HG02870 (cell line): ENCODE measurements at regions not wholly inside any gene's neighbourhood (a gene's known extent, or its start where the extent isn't known, plus 50 kb on each side); places are given as distances from the start of the nearest gene placed in this dataset.
A peak's percentile ranks its signal among the peaks of the same experiment; 100 is the strongest.
"Not testable (repeated sequence)": the region's sequence is repeated elsewhere in the genome, so short reads cannot be mapped to it uniquely, and the experiment has no call there.

Source experiments
- ATAC-seq: cut with Tn5 transposase; IDR thresholded peaks from one replicate; pipeline ENCODE4 v1.9.1; 2021; ENCODE audit warnings: mild to moderate bottlenecking, moderate library complexity; ENCODE audit not compliant: unreplicated experiment

DNA sequence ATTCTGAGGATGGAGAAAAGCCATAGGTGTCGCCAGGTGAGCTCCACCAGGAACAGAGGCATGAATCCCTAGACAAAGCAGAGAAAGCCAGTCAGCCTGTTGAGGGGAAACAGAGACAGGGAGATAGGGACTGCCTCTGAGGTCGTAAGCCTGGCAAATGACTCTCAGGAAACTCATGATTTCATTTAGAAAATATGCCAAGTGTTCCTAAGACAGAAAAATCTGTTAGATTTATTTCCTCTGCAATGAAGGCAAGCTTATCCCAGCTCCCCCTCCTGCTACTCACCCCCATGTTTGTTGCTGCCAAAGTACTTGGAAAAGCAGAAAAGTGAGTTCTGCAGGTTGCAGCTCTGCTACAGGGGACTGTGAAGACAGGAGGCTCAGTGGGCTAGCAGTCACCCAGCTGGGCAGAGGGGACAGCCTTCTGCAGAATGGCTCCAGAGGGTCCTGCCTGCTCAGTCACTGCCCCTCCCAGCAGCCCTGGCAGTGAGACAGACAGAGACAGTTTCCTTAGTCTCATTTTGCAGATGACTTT, 184.3 kb downstream of the ADRA2A start:
- no peak for ATAC-seq

DNA sequence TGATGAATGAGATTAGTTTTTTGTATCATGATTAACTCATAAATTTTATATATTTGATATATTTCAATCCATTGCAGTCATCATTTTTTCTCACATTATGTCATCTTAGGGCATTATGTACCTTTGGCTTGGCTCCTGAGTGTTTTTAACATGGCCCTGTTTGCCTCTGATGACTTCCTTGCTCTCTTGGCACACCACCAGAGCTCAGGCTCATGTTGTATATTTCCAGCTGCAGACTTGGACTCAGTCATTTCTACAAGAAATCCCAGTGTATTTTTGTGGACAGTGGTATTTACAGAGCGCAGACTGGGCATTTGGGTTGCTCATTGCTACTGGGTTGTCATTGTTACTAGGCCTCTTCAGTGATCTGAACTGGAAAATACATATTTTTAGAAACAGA, 188.5 kb downstream of the ADRA2A start:
- ATAC-seq: no peak

DNA sequence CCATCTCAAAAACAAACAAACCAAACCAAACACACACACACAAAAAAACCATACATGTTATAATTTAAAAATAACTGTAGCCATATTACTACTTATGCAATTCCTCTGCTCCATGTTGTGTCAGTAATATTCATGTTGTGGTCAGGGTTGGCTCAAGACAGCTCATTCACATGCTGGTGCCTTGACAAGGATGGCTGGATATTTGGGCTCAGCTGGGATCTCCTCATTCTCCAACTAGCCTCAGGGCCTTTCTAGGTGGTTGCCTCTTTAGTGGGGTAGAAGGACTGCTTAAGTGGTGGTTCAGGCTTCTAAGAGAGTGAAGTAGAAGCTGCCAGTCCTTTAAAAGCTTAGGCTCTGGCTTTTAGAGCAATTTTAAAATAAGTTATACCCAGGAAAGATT, 189.3 kb downstream of the ADRA2A start:
- no peak for ATAC-seq

DNA sequence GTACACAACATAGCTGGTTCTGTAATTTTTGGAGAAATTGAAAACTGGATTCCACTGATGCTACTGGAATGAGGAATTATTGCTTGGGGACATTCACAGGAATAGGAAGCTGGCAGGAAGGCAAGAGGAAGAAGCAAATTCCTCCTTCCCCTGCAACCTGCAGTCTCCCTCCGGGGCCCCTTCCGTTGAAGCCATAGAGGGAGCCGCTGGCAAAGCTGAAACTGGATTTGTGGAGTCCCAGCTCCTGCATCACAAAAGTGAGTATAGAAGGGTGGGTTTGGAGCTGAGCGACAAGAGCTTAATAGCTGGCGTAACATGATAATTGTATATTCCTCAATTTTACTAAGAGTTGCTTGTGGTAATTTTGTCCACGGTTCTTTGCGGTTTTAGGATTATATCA, 190.8 kb downstream of the ADRA2A start:
- no peak for ATAC-seq

DNA sequence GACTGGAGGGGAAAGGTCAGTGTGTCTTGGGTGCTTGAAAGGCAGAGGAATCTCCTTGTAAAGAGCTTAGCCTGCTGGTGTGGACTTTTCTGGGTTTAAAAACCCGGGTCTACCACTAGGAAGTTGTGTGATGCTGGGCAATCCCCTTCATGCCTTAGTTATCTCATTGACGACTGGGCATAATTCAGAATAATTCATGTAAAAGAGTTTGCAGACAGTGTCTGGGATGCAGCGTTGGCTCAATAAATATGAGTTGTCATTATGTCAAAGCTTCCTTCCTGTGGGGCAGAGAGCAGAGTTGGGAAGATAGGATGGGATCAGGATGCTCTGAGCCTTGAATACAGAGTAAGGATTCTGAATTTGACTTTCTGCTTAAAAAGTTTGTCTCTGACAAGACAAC, 196.4 kb downstream of the ADRA2A start:
- ATAC-seq: no peak

DNA sequence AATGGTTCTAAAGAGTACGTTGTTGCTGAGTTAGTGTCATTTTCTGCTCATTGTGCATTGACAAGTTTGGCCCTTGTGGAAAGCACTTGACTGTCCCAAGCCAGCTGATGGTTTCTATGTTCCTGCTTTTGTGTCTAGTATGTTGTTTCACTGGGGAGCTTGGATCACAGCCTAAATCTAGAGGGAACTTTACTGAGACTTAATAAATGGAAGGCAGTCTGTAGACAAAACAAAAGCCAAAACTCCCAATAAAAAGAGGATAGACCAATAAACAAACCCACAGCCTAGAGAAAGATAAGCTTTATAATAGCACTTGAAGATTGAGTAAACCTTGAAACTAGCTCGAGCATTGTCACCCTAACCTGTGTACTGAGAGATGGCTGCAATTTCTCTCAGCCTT, 196.8 kb downstream of the ADRA2A start:
- no peak for ATAC-seq

DNA sequence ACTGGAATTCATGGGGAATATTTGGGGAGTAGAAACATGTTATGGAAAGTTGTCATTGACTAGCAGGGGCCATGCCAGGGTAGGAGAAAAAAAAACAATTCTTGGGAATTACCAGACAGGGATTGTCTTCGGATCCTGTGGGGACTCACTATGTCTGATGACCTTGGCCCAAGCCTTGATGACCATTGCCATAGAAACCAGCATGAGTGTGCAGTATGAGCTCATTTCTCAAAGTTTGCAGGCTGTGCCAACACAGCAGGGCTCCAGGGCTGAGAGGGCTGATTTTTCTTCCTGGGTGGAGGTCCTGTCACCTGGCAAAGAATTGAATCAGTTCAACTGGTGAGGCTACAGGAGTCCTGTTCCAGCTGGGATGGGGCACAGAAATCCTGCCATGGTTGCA, 198.3 kb downstream of the ADRA2A start:
- ATAC-seq: no peak

DNA sequence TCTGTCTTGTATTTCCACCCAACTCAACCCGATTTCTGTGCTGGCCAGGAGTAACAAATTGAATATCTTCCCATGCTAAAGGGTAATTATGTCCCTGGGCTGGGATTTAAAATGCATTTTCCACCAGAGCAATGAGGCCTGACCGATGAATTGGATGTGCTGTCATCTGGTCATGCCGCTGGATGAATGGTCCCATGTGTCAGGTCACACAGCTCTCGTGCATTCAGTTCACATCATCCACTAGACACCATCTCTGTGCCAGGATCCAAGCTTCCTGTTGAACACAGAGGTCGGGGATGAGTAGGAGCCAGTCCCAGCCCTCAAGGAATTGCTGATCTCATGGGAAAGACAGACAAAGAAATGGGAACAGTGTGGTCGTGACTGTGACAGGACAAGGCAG, 200.8 kb downstream of the ADRA2A start:
- ATAC-seq: no peak

DNA sequence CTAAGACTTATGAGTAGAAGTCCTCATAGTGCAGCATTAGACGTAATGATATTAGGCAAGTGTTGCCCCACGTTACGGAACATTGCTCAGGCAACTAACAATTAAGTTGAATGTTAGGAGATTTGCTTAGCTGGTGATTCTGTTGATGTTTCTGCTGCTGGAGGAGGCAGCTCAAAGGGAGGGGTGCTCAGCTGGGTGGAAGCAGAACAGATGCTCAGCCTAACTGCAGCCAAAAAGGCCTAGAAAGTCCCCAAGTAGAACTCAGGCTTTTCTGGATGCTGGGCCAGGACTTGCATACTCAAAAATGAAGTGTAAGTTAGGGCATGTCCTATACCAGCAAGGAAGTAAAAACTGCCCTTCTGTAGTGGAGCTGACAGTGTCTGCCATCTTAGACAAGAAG, 201.4 kb downstream of the ADRA2A start:
- no peak for ATAC-seq

DNA sequence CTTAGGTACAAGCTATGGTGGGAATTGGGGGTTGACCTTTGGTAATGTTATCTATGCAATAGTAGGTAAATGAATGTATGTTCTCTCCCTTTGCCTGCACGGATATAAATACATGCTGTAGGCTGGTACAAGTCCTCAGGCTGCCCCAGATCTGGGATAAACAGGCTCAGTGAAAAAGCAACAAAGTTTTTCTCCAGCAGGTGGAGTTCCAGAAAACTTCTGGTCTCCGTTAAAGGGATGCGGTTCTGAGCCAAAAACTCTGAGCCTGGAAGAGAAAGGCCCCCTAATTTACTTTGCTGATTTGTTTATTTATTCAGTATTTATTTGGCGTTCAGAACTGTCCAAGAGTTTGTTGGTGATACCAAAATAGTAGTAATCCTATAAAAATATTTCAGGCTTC, 204.7 kb downstream of the ADRA2A start:
- ATAC-seq: no peak

DNA sequence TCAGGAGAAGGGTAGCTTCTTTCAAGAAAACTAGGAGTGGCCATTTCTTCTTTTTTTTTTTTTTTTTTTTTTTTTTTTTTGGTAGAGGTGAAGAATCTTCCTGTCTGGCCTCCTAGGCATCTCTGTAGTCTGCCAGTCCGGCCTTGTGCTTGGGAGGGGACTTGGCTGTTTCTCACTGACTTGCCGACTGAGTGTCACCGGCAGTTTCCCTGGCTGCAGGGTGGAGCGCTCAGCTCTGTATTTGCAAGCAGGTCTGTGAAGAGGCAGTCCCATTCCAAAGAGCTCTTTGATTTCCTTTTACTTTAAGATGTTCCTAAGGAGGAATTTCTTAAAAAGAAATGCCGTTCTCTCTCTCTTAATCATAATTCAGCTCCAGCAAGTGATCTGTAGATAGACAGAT, 212.6 kb downstream of the ADRA2A start:
- no peak for ATAC-seq

DNA sequence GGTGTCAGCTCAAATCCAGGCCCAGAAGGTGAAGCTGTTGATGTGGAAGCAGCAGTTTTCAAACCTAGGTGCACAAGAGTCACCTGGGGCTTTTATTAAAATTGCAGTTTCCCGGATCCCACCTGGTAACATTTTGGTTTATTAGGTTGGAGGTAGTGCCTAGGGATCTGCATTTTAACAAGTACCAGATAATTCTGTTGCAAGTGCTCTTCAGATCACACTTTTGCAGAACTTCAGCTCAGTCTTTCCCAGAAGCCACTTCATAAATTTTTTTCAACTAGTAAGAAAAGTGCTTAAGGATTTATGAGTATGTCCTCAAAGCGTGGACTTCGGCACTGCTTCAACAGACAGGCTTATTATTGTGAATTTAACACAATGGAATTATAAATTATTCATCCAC, 213.8 kb downstream of the ADRA2A start:
- no peak for ATAC-seq

DNA sequence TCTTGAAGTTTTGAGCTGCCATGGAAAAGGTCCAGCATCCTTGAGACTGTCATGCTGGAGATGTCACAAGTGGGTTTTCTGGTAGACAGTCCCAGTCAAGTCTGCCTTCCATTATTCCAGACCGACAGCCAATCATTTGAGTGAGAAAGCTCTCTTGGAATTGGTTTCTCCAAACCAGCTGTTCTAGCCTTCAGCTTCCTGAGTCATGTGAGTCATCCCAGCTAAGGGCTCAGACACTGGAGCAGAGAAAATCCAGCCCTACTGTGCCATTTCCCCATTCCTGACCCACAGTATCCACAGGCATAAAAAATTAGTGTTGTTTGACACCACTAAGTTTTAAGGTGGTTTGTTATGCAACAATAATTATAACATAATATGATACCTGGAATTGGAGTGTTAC, 219.0 kb downstream of the ADRA2A start:
- ATAC-seq: no peak

DNA sequence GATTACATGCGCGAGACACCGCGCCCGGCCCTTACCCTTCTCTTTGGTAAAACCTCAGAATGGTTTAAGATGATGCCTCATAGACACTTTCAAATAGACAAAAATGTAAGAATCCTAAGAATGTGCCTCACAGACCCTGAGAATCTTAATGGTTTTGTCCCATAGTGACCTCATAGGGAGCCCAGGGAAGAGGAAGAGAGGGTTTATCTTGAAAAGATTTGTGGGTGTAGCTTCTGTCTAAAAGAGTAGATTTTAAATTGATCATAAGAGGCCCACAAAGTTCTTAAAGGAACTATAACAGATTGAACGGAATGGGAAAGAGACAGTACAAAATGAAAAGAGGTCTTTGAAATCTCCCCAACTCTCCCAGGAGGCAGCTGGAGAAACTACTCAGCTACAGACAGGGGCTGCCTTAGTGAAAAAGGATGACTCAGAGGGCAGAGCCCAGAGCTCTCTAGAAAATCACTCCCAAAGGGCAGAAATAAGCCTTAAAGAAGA, 220.6 kb downstream of the ADRA2A start:
- no peak for ATAC-seq

DNA sequence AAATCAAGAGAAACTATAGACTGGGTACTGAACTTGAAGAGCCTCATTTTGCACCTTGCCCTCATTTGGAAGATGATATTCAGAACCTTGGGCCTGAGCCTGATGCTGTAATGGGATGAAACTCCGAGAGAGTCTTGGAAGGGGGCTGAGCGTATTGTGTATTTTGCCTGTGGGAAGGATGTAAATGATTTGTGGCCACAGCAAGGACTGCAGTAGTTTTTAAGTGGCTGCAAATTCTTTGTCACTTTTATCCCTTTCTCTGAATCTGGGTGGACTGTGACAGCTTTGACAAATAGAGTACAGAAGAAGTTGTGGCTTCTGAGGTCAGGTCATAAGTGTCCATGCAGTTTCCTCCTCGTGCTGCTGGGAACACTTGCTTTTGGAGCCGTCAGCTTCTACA, 221.2 kb downstream of the ADRA2A start:
- no peak for ATAC-seq

DNA sequence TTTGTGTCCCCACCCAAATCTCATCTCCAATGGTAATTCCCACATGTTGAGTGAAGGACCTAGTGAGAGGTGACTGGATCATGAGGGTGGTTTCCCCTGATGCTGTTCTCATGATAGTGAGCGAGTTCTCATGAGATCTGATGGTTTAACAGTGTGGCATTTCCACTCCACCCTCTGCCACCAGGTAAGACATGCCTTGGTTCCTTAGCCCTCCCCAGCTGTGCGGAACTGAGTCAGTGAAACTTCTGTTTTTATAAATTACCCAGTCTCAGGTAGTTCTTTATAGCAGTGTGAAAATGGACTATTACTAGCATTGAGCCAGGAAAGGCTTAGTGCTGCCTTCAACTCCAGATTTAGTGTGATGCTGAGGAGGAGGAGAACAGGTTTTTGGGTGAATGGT, 222.2 kb downstream of the ADRA2A start:
- ATAC-seq: no peak

DNA sequence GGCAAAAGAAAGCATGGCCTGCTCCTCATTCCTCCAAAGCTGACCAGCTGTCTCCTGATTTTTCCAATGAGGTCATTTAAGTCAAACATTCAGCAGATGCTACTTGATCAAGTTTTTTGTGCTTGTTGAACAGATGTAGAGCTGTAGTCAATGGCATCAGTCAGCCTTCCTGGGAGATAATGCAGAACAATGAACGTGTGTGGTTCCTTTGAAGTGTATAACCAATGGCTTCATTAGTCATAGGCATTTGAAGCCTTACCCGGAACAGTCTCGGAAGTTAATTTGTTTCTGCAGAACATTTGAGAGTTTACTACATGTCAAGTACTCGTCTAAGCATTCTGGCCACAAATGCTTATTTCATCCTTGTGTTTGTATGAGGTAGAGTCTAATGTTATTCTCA, 227.1 kb downstream of the ADRA2A start:
- no peak for ATAC-seq

DNA sequence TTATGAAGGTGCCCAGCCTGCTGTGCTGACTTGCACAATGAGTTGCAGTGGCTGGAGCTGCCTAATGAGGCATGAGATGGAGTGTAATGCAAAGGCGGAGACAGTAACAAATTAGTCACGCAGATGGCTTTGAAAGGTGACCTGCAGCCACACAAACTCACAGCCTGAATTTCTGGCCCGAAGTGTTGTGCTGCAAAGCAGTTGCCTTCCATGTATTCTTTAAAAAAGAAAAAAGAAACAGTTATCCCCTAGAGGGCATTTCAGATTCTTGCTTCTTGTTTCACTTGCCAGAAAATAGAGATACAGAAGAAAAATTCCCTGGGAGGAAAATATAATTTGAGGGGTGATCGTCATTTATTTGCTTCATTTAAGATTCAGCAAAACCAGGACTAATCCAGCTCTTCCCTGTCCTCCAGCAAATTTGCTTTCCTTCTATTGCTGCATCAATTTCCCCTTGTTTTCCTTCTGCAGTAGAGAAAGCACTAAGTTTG, 239.9 kb downstream of the ADRA2A start:
- ATAC-seq: peak; percentile 54

DNA sequence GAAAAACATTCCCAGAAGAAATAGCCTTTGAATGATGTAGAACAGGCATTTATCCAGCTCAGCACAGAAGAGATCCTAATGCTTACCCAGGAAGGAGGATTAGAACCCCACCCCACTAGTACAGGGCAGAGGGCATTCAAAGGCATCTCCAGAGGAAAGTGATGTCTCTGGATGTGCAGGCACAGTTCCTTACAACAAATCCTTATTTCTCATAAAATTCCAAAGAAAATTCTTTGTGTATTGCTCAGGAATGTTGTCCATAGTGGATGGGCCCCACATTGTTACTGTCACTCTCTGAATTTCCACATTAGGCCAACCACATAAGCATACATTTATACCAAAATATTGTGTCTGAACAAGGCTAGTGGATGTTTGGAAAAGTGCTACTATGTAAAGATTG, 243.0 kb downstream of the ADRA2A start:
- ATAC-seq: no peak

DNA sequence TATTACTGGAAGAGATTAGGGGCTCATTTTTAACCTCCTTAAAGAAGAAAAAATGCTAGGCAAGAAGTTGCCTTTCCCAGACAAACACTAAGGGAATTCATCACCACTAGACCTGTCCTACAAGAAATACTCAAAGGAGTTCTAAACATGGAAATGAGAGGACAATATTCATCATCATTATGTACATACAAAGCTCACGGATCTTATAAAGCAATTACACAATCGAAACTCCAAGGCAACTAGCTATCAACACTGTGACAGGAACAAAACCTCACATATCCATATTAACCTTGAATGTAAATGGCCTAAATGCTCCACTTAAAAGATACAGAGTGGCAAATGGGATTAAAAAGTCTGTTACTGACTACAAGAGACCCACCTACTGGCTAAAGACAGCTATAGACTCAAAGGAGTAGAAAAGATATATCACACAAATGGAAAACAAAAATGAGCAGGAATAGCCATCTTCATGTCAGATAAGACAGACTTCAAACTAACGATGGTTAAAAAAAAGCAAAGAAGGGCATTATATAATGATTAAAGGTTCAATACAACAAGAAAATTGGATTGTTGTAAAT, 246.6 kb downstream of the ADRA2A start:
- no peak for ATAC-seq

DNA sequence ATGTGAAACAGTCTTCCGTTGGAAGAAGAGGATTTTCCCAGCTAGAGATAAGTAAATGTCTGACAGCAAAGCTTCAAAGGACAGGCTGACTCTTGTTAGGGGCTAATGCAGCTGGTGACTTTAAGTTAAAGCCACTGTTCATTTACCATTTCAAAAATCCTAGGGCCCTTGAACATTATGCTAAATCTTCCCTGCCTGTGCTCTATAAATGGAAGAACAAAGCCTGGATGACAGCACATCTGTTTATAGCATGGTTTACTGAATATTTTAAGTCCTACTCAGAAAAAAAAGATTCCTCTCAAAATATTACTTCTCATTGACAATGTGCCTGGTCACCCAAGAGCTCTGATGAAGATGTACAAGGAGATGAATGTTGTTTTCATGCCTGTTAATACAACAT, 255.3 kb downstream of the ADRA2A start:
- ATAC-seq: not testable (repeated sequence)

DNA sequence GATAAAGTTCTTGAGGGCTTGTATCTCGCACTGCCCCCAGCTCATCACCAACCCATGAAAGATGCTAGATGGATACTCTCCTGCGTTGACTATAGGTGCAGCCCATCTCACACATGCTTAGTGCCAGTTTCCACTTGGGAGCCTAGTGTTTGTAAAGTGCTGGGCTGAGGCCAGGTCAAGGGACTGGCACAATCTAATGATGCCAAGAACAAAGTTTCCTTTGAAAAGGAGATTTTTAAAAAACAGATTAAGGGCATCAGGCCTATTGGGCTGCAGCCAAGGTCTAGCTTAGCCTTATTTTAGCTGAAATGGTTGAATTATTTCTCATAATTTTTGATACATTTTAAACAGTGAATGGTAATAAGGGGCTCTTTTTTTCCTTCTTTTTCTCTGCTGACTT, 259.0 kb downstream of the ADRA2A start:
- no peak for ATAC-seq

DNA sequence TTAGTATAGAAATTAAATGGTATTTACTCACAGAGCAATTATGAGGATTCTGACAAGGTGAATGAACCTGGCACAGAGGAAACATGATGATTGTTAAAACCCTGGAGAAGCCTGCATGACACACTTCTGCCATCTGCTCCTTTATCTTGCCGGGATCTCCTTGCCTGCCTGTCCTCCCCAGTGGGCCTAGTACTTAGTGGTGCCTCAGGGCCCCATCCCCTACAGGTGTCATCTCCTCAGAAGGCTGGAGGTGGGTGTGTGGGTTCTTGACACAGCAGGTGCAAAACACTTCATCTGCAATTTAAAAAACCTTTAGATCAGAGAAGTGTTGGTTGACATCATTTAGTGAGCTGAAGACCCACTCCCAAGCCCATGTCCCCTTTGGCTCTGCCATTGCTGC, 261.2 kb downstream of the ADRA2A start:
- ATAC-seq: peak; percentile 8
